ENCODE measurements at regions not wholly inside any gene's neighbourhood (a gene's known extent, or its start where the extent isn't known, plus 50 kb on each side); places are given as distances from the start of the nearest gene placed in this dataset.

GRCh38 chr22:49320714-49321476 lies 506.8 kb downstream of the BRD1 start:
- H3K27ac ChIP-seq (ENCODE audit: low read depth) = no peak overlapping the region
- no peak overlapping the region for H3K4me2 ChIP-seq
- Mint-ChIP-seq H3K4me1 (no peaks in the 10 kb centered on the region), H3K27me3 (ENCODE audit: insufficient read depth, low read depth, poor library complexity) (peaks cover 1% of the 10 kb centered on the region), H3K36me3 (ENCODE audit: low read depth) (no peaks in the 10 kb centered on the region), H3K4me3 (no peak overlapping the region), H3K27ac (no peak overlapping the region), H3K9me3 (no peaks in the 10 kb centered on the region)
- no peaks in the 10 kb centered on the region for H3K4me1 ChIP-seq (ENCODE audit: insufficient read depth)
- TF ChIP-seq NANOG (IDR thresholded peaks at IDR 0.05; ENCODE audit: borderline replicate concordance) (no peak), ZNF114 (CRISPR knock-in tag; IDR thresholded peaks at IDR 0.05) (no peak), ZNF331 (CRISPR knock-in tag; IDR thresholded peaks at IDR 0.05; ENCODE audit: low read depth) (no peak), POLR2AphosphoS5 (IDR thresholded peaks at IDR 0.05; ENCODE audit: low read depth) (no peak), JUNB (IDR thresholded peaks at IDR 0.05; ENCODE audit: unreplicated experiment) (no peak), ZNF462 (CRISPR knock-in tag; IDR thresholded peaks at IDR 0.05) (no peak), EZH2phosphoT487 (IDR thresholded peaks at IDR 0.05; ENCODE audit: unreplicated experiment) (no peak), REST (IDR thresholded peaks at IDR 0.05; ENCODE audit: unreplicated experiment) (no peak), ETS1 (IDR thresholded peaks at IDR 0.05) (no peak), EZH2 (IDR thresholded peaks at IDR 0.05; ENCODE audit: low read depth, unreplicated experiment) (no peak)
- H3K79me2 ChIP-seq (replicated peaks; ENCODE audit: insufficient read depth) = no peaks in the 10 kb centered on the region
- no peak overlapping the region for H2AFZ ChIP-seq
- no peaks in the 10 kb centered on the region for H3F3A ChIP-seq (replicated peaks; ENCODE audit: low read depth)
- H4K20me1 ChIP-seq (replicated peaks; ENCODE audit: insufficient read depth) = no peaks in the 10 kb centered on the region
- no peaks in the 10 kb centered on the region for H3K9me2 ChIP-seq (ENCODE audit: insufficient read depth)
- H3K27me3 ChIP-seq (ENCODE audit: insufficient read depth) = no peaks in the 10 kb centered on the region; the same call in 1 of the 2 replicates
- ATAC-seq (no peak), DNase-seq (ENCODE audit: low spot score) (no peak)
- peaks cover 2% of the 10 kb centered on the region; the same call in 1 of the 2 replicates for H3K36me3 ChIP-seq (ENCODE audit: insufficient read depth)
- no peak overlapping the region for H3K4me3 ChIP-seq

Measured in GM23338 (cell line).